Colon (tissue), 2 donors: ENCODE measurements at regions not wholly inside any gene's neighbourhood (a gene's known extent, or its start where the extent isn't known, plus 50 kb on each side); places are given as distances from the start of the nearest gene placed in this dataset.

Source experiments
- FAIRE-seq: peaks from 2 replicates; lab custom pipeline; 2012; peaks lifted over from hg19 to GRCh38; lab: Jason Lieb, UNC
- donor health status: control.
- donor health status: control.

GRCh38 chr1:232445361-232446106 lies 184.4 kb downstream of the SIPA1L2 start:
- no peak for FAIRE-seq

- no peak for FAIRE-seq
Measured at GRCh38 chr1:232443372-232443771, 186.6 kb downstream of the SIPA1L2 start.

DNA sequence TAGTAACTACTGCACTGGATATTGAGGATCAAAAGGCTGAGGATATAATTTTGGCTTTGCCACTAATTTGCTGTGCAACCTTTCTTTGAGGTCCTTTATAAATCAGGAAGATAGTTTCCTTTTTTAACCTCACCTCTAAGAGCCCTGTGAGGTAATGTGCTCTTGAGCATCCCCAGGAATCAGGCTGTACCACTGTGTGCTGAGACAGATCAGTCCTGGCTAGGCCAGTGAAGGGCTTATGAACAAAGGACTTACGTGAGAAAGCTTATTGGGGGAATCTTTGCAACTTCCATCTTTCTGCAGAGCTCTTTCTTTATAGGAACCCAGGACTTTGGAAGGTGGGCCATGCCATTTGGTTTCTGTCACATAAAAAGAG lies 188.9 kb downstream of the SIPA1L2 start:
- no peak for FAIRE-seq

GRCh38 chr1:232440325-232441035 lies 189.5 kb downstream of the SIPA1L2 start:
- FAIRE-seq, result no peak

DNA sequence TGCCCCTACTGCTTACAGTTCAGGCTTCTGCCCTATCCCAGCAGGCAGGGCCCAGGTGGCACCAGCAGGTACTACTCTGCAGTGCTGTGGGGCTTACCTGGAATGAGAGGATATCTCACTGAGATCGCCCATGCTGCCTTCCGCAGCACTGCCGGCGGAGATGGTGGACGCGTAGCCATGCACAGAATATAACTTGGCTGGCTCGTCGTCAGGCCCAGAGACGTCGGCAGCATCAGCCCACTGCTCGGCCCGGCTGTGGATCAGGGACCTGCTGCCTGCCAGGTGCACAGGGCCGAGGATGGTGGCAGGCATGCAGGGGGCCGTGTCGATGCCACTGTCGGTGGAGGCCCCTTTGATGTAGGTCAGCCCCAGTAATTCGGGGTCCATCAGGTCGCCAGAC lies 190.9 kb downstream of the SIPA1L2 start:
- no peak for FAIRE-seq

GRCh38 chr1:232438476-232438875 lies 191.5 kb downstream of the SIPA1L2 start:
- FAIRE-seq, result no peak

- FAIRE-seq, result no peak
Measured at GRCh38 chr1:232437510-232437909, 192.4 kb downstream of the SIPA1L2 start.

GRCh38 chr1:232435729-232436128 lies 194.2 kb downstream of the SIPA1L2 start:
- no peak for FAIRE-seq

DNA sequence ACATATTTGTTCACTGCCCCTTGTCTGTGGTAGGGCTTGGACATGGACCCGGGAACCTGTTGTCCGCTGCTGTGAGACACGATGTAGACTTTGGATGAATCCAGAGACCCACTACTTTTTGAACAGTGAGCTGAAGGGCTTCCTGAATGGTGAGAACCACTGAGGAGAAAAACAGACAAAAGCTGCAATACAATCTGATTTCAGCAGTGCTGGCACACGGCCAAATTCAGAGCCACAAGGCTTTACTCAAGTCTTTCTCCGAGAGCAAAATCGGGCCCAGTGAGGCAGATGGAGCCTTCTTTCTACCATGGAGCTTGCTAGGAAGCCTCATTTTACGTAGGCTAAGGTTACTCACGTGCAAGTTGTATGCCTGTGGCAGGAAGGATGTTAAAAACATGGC lies 197.6 kb downstream of the SIPA1L2 start:
- FAIRE-seq, result no peak

GRCh38 chr1:232431748-232432147 lies 198.2 kb downstream of the SIPA1L2 start:
- no peak for FAIRE-seq

- FAIRE-seq, result no peak
Measured at GRCh38 chr1:232431326-232431725, 198.6 kb downstream of the SIPA1L2 start.

DNA sequence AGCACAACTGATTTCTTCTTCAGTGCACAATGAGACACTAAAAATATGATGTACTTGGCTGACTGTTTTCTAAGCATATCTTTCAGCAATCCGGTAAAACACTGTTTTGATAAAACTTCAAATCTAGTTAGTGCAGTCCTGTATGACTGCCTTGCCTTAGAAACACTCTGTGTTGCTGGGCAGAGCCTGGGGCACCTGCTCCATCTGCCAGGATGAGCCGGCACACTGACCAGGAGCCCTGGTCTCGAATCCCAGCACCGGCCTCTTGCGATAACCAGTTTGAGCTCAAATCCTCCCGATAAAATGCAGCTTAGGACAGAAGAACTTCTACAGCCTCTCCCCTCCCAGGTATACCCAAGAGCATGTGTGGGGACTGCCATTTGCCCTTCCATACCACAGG lies 199.5 kb downstream of the SIPA1L2 start:
- FAIRE-seq, result no peak

DNA sequence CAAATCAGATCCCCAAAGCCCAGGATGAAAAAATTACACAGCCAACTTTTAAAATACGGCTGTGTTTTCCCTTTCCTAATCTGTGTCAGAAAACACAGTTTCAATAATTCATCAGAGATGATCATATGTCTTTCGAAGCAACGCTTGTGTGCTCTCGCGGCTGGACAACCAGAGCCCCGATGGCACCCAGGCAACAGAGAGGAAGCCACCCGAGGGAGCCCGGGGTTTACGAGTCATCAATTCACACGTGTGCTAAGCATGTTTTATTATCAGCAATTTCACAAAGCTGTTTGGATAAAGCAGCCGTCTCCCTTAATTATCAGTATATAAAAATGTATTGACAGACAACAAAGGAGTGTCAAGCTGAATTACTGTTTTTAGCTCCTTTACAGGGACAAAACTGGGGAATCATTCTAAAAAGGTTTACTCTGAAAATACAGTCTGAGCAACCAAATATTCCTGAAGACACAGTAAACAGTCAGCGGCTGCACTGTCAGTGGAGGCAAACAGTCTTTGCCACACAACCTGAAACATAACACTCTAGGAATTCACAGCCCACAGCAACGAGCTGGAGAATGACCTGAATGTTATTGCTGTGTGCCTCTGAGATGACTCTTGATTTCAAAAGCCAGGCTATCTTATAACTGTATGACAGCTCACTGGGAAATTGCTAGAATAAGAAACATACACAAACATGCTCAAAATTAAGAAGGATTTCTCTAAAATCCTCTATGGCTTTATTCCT lies 201.0 kb downstream of the SIPA1L2 start:
- FAIRE-seq, result no peak

DNA sequence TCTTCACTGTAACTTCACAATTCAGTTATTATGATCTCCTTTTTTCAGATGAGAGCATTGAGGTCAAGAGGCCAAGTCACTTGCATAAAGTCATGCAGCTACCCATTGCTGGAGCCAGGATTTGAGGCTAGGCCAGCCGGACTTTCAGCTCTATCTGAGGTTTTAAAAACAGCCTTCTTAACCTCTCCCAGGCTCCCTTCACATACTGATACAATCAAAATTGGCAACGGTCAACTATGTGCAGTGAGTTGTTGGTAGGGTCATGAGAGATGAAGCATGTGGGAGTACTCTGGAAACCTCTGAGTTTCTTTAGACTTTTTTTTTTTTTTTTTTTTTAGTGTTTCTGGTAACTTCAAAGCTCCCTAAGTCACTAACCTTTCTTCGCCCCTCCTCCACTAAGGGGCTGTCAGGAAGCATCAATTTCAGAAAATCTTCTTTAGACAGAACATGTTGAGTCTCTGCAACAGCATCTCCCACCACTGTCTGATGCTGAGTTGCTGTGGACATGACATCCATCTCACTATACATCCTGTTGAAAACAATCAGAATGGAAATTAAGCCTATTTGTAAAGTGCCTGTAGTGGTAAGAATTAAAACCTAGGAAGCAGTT lies 201.8 kb downstream of the SIPA1L2 start:
- FAIRE-seq, result no peak

DNA sequence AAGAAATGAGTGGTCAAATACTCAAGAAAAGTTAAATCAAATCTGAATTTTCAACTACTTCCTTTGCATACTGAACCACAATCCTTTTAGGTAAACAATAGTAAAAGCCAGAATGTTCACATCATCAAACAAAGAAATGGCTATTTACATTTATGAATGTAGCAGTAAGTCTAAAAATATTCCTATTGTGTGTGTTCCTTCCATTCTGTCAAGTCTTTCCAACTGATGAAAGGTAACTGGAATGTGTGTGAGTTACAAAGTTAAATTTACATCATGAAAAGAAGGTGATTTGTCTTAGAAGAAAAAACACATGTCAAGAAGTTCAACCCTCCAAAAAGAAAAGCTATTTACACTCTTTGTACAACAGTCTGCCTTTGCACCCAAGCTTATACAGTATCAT lies 203.1 kb downstream of the SIPA1L2 start:
- no peak for FAIRE-seq

DNA sequence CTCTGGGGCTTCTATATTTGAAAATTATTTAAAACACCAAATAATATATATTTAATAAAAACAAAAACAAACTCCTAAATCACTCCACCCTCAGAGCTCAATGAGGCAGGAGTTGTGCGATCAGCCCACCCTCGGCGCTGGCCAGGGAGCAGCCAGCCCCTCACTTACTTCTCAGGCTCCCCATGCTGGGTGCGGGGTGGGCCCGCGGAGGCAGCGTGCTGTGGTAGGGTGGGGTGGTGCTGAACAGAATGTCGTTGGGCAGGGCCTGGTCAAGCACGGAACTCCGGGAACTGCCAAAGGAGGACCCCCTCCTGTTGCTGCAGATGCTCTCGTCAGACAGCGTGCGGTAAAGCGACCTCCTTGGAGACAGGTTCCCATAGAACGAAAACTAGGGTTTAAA lies 204.5 kb downstream of the SIPA1L2 start:
- FAIRE-seq, result no peak

- FAIRE-seq, result no peak
Measured at GRCh38 chr1:232423591-232423990, 206.3 kb downstream of the SIPA1L2 start.

DNA sequence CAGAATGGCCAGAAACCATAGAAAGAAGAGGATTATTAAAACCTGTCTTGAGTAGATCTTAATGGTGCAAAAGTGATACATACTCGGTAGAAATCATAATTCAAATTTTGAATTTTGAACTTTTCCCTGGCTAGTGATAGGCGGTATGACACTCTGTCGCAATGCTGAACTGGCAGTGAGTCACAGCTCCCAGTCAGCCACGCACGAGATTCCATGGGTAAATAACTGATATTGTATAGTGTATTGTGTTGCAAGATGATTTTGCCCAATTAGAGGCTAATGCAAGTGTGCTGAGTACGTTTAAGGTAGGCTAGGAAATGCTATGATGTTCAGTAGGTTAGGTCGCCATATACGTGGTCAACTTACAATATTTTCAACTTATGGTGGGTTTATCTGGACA lies 207.0 kb downstream of the SIPA1L2 start:
- FAIRE-seq, result no peak

- no peak for FAIRE-seq
Measured at GRCh38 chr1:232422098-232422497, 207.8 kb downstream of the SIPA1L2 start.

DNA sequence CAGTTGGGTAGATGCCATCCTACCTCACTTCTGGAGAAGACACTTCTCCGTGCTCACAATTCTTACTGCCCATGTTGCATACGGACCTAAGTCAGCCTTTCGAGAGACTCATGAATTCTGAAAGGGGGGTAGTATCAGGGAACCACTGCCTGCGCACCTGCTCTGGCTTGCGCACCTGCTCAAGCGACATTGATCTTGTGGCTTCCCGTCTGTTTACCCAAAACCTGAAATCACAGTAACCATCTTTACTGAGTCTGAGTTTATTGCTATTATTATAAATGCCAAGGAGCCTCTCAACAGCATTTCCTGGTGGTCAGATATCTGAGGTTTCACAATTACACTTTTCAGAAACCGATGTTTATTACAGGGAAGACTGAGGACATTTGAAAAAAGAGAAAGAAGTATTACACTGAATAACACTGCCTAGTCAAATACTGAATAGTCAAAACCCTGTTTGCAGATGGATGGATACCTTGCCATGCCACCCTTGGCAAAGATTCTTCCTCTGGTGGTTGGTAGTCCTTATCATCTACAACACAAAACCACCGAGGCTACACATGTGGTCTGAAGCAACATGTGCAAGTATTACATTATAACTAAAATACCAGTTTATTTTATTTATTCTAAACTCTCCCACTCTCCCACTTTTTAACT lies 208.7 kb downstream of the SIPA1L2 start:
- FAIRE-seq, result no peak

GRCh38 chr1:232417636-232418248 lies 212.2 kb downstream of the SIPA1L2 start:
- FAIRE-seq, result no peak
